ENCODE measurements at regions not wholly inside any gene's neighbourhood (a gene's known extent, or its start where the extent isn't known, plus 50 kb on each side); places are given as distances from the start of the nearest gene placed in this dataset.

DNA sequence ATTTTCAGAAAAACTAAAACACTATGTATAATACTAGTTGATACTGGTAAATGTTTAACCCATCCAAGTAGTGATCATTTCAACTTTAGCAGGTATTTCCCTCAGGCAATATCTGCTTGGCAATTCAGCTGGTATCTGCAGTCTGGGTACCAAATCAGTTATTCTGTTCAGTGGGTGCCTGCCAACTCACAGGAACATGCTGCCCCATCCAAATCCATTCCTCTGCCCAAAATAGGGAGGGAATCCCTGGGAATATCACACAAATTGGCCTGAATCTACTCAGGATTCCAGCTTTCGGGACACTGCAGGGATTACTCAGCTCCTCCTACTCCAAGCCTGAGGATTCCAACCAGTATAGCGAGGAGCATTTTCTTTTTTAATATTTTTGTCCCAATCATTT, 61.7 kb upstream of the PDE4D start:
- Histone ChIP-seq H3K27me3 (no peaks in the 10 kb centered on the region), H3K27ac (no peak overlapping the region), H3K36me3 (no peaks in the 10 kb centered on the region), H3K9me3 (no peaks in the 10 kb centered on the region), H3K4me3 (no peak overlapping the region), H3K4me1 (no peaks in the 10 kb centered on the region)
- no peak for TF ChIP-seq POLR2A (IDR thresholded peaks at IDR 0.05)
- no peak for TF ChIP-seq CTCF (IDR thresholded peaks at IDR 0.05)
- intact Hi-C loops (cut with DNase I): no loop called here
- DNase-seq: no peak
- WGBS, 2 donors: 35 to 63% methylated on average over 2 of the region's 2 CpGs

DNA sequence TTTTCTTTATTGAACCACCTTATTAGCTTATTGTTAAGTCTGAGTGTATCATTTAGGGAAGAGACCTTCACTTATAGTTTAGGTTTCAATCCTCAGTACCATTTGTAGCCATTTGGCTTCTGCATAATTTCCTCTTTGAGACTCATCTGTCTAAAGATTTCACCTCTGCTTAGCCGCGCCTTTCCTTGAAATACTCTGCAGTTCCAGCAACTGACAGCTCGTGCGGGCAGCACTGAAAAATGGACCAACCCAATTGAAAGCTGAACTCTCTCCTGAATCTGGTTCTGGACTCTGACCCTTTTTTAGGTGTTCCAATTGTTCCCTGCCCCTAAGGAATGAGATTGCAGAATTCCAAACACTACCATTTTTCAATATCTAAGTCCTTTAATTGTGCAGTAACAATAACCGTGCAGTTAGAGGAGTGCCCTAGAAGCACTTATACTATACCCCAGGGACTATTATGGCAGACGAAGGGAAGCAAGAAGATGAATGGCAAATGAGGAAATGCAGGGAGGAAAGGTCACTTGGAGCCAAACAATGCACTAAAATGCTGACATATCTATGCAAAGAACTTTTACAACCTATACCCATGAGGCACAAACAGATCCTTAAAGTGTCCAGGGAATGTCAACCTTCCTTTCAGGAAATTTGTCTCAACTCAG, 50.1 kb upstream of the PDE4D start:
- H3K4me1 ChIP-seq: no peaks in the 10 kb centered on the region
- 74 to 82% methylated on average over 6 of the region's 6 CpGs for WGBS, 2 donors
- intact Hi-C loops (cut with DNase I): no loop called here

More for the DNA sequence above, 50.1 kb upstream of the PDE4D start:
- Histone ChIP-seq H3K4me3 (no peak overlapping the region), H3K27me3 (no peaks in the 10 kb centered on the region), H3K36me3 (no peaks in the 10 kb centered on the region), H3K9me3 (no peaks in the 10 kb centered on the region), H3K27ac (no peak overlapping the region)
- no peak for DNase-seq
- TF ChIP-seq POLR2A (IDR thresholded peaks at IDR 0.05) (no peak), CTCF (IDR thresholded peaks at IDR 0.05) (no peak)

Small RNA genes in the stretch of these regions (small RNA-seq; reads per million reads assigned to genes)
- gene RNU6-806P: 0 reads per million in 4 donors
